LNCaP clone FGC (cell line): ENCODE measurements at regions not wholly inside any gene's neighbourhood (a gene's known extent, or its start where the extent isn't known, plus 50 kb on each side); places are given as distances from the start of the nearest gene placed in this dataset.
"Not testable (repeated sequence)": the region's sequence is repeated elsewhere in the genome, so short reads cannot be mapped to it uniquely, and the experiment has no call there.

ENCODE experiments used
- DNase-seq: peaks from one replicate; pipeline ENCODE4 v3.0.0-alpha.2; 2011; ENCODE audit warnings: low read depth
- H3K4me3 ChIP-seq: 2 replicates; pipeline ENCODE4 v1.5.1; 2011; ENCODE audit warnings: mild to moderate bottlenecking, low read depth, low read length, control low read depth
- CTCF ChIP-seq: IDR thresholded peaks from 2 replicates; pipeline ENCODE4 v1.5.1; 2012; ENCODE audit warnings: mild to moderate bottlenecking; ENCODE audit not compliant: control insufficient read depth, insufficient read depth; ENCODE audit errors: extremely low read depth

- H3K4me3 ChIP-seq, result no peak overlapping the region
- DNase-seq, result no peak
- TF ChIP-seq CTCF, result no peak
These were observed 153.2 kb upstream of the ADCY1 start for GRCh38 chr7:45420843-45421495.

- no peak overlapping the region for H3K4me3 ChIP-seq
- no peak for DNase-seq
- no peak for TF ChIP-seq CTCF
These were observed 152.4 kb upstream of the ADCY1 start for GRCh38 chr7:45421806-45422205.

- no peak overlapping the region for H3K4me3 ChIP-seq
- DNase-seq, result no peak
- no peak for TF ChIP-seq CTCF
These were observed 143.8 kb upstream of the ADCY1 start for GRCh38 chr7:45430397-45430796.

GRCh38 chr7:45434167-45434784 lies 139.9 kb upstream of the ADCY1 start:
- DNase-seq, result no peak
- TF ChIP-seq CTCF, result no peak
- H3K4me3 ChIP-seq, result no peak overlapping the region

GRCh38 chr7:45435131-45435530 lies 139.0 kb upstream of the ADCY1 start:
- DNase-seq, result no peak
- H3K4me3 ChIP-seq, result no peak overlapping the region
- no peak for TF ChIP-seq CTCF

- no peak for DNase-seq
- no peak overlapping the region for H3K4me3 ChIP-seq
These were observed 138.3 kb upstream of the ADCY1 start for GRCh38 chr7:45435846-45436245.

GRCh38 chr7:45440776-45441175 lies 133.4 kb upstream of the ADCY1 start:
- not testable (repeated sequence) for DNase-seq, H3K4me3 ChIP-seq

More at GRCh38 chr7:45435846-45436245, 138.3 kb upstream of the ADCY1 start:
- TF ChIP-seq CTCF, result no peak
